HG02571 (cell line): ENCODE measurements at regions not wholly inside any gene's neighbourhood (a gene's known extent, or its start where the extent isn't known, plus 50 kb on each side); places are given as distances from the start of the nearest gene placed in this dataset.

Experiments used
- ATAC-seq: cut with Tn5 transposase; IDR thresholded peaks from one replicate; pipeline ENCODE4 v1.9.1; 2021; ENCODE audit warnings: mild to moderate bottlenecking, moderate library complexity; ENCODE audit not compliant: unreplicated experiment

GRCh38 chr11:104365676-104366075, 201.7 kb upstream of the PDGFD start:
- no peak for ATAC-seq

GRCh38 chr11:104361975-104362374, 198.0 kb upstream of the PDGFD start:
- ATAC-seq = no peak

GRCh38 chr11:104352036-104352435, 188.1 kb upstream of the PDGFD start:
- no peak for ATAC-seq

GRCh38 chr11:104343578-104343977, 179.6 kb upstream of the PDGFD start:
- ATAC-seq = no peak

GRCh38 chr11:104340590-104340989, 176.6 kb upstream of the PDGFD start:
- no peak for ATAC-seq

- ATAC-seq = no peak
Measured at GRCh38 chr11:104339380-104339831, 175.5 kb upstream of the PDGFD start.

GRCh38 chr11:104338186-104338585, 174.2 kb upstream of the PDGFD start:
- no peak for ATAC-seq

- ATAC-seq = no peak
Measured at GRCh38 chr11:104337273-104337672, 173.3 kb upstream of the PDGFD start.

GRCh38 chr11:104333977-104334376, 170.0 kb upstream of the PDGFD start:
- ATAC-seq = no peak

GRCh38 chr11:104332110-104332509, 168.2 kb upstream of the PDGFD start:
- no peak for ATAC-seq

- no peak for ATAC-seq
Measured at GRCh38 chr11:104329078-104329665, 165.2 kb upstream of the PDGFD start.

GRCh38 chr11:104328512-104328907, 164.6 kb upstream of the PDGFD start:
- no peak for ATAC-seq

GRCh38 chr11:104327861-104328511, 164.0 kb upstream of the PDGFD start:
- ATAC-seq = no peak

GRCh38 chr11:104325093-104325492, 161.1 kb upstream of the PDGFD start:
- ATAC-seq = no peak

GRCh38 chr11:104324276-104324675, 160.3 kb upstream of the PDGFD start:
- no peak for ATAC-seq

GRCh38 chr11:104323841-104324240, 159.9 kb upstream of the PDGFD start:
- no peak for ATAC-seq

- ATAC-seq = no peak
Measured at GRCh38 chr11:104322696-104323095, 158.7 kb upstream of the PDGFD start.

GRCh38 chr11:104320956-104321355, 157.0 kb upstream of the PDGFD start:
- no peak for ATAC-seq

- no peak for ATAC-seq
Measured at GRCh38 chr11:104320097-104320496, 156.2 kb upstream of the PDGFD start.

- ATAC-seq = no peak
Measured at GRCh38 chr11:104319396-104319795, 155.4 kb upstream of the PDGFD start.

GRCh38 chr11:104306862-104307474, 143.0 kb upstream of the PDGFD start:
- ATAC-seq = no peak

GRCh38 chr11:104301776-104302175, 137.8 kb upstream of the PDGFD start:
- no peak for ATAC-seq
